Effector memory CD8-positive, alpha-beta T cell (primary cell): ENCODE measurements at regions not wholly inside any gene's neighbourhood (a gene's known extent, or its start where the extent isn't known, plus 50 kb on each side); places are given as distances from the start of the nearest gene placed in this dataset.

ENCODE experiments used
- ATAC-seq: fragments of 150-1000 bp; cut with Tn5 transposase; replicated peaks from 2 replicates; pipeline ENCODE4 v1.10.0; 2021; ENCODE audit warnings: mild to moderate bottlenecking, moderate library complexity
- DNase-seq, 3 experiments: peaks; one replicate each; pipeline ENCODE4 v3.0.0; 2021
- H3K27ac Mint-ChIP-seq, 2 donors: one replicate each; pipeline ENCODE4 v1.8.0; 2022; ENCODE audit warnings: mild to moderate bottlenecking in 2 of 2, mixed read lengths in 2 of 2, moderate library complexity in 2 of 2
- H3K27me3 Mint-ChIP-seq, 2 donors: one replicate each; pipeline ENCODE4 v1.8.0; 2022; ENCODE audit warnings: mixed read lengths in 2 of 2
- H3K36me3 Mint-ChIP-seq: one replicate; pipeline ENCODE4 v1.8.0; 2022; ENCODE audit warnings: mild to moderate bottlenecking, moderate library complexity, mixed read lengths; ENCODE audit not compliant: insufficient read depth
- H3K4me1 Mint-ChIP-seq, 2 donors: one replicate each; pipeline ENCODE4 v1.8.0; 2022; ENCODE audit warnings: low read depth in 2 of 2, mixed read lengths in 2 of 2
- H3K4me3 Mint-ChIP-seq, 2 donors: one replicate each; pipeline ENCODE4 v1.8.0; 2022; ENCODE audit warnings: mild to moderate bottlenecking in 2 of 2, mixed read lengths in 2 of 2, moderate library complexity in 2 of 2
- H3K9me3 Mint-ChIP-seq, 2 donors: one replicate each; pipeline ENCODE4 v1.8.0; 2022; ENCODE audit warnings: mixed read lengths in 2 of 2

DNA sequence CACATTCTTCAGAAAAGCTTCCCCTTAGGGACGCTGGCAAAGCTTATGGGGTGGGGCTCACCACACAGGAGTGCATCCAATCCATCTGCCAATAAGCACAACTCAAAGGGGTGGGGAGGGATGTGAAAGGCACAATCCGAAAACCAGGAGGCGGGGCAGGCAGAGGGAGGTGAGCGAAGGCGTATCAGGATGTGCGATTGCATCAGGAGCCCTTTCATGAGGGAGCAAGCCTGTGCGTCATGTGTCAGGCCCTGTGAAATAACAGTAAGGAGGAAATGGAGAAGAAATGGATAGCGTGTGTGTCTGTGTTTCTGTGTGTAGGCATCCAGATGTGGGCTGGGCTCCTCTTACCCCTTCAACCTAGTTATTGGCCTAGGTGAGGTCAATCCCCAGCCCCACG, 382.4 kb upstream of the CDH4 start:
- H3K4me1 Mint-ChIP-seq = no peaks in the 10 kb centered on the region
- H3K9me3 Mint-ChIP-seq = no peaks in the 10 kb centered on the region
- H3K27ac Mint-ChIP-seq = no peak overlapping the region
- H3K27me3 Mint-ChIP-seq = no peaks in the 10 kb centered on the region
- H3K4me3 Mint-ChIP-seq = no peak overlapping the region
- DNase-seq (no peak), ATAC-seq (no peak)
- H3K36me3 Mint-ChIP-seq = no peaks in the 10 kb centered on the region

DNA sequence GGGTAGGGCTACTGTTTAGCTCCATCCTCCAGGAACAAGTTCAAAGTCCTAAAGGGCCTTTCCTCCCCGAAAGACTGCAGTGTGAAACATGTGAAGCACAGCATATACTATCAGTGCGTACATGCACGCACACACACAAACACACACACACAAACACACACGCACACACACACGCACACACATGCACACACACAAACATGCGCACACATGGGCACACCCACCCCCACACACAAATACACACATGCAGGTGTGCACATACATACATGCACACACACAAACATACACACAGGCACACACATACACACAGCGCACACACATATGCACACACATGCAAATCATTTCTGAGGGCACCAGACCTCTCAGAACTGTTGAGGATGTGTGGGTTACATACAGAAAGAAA, 382.0 kb upstream of the CDH4 start:
- H3K27ac Mint-ChIP-seq = no peak overlapping the region
- no peaks in the 10 kb centered on the region for H3K4me1 Mint-ChIP-seq
- H3K4me3 Mint-ChIP-seq = no peak overlapping the region
- no peak for DNase-seq
- H3K27me3 Mint-ChIP-seq = no peaks in the 10 kb centered on the region
- H3K36me3 Mint-ChIP-seq = no peaks in the 10 kb centered on the region
- no peaks in the 10 kb centered on the region for H3K9me3 Mint-ChIP-seq
- no peak for ATAC-seq

DNA sequence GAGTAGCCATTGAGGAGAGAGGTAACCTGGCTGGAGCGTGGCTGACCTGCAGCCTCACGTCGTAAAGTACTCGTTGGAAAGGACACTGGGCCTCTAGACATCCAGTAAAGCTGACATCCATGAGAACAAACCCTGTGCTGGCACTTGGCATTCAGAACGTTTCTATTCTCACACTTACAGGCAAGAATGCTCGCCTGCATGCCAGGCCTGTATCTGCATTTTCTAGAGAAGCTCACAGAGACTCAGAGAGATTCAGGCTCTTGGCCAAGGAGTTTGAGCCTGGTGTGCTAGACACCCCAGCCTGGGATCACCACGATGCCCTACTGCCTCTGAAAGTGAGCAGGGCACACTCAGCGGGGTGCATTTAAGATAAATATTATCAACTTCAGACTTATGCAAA, 379.8 kb upstream of the CDH4 start:
- Mint-ChIP-seq H3K36me3 (peaks cover 4% of the 10 kb centered on the region), H3K4me1 (no peaks in the 10 kb centered on the region)
- ATAC-seq = no peak

DNA sequence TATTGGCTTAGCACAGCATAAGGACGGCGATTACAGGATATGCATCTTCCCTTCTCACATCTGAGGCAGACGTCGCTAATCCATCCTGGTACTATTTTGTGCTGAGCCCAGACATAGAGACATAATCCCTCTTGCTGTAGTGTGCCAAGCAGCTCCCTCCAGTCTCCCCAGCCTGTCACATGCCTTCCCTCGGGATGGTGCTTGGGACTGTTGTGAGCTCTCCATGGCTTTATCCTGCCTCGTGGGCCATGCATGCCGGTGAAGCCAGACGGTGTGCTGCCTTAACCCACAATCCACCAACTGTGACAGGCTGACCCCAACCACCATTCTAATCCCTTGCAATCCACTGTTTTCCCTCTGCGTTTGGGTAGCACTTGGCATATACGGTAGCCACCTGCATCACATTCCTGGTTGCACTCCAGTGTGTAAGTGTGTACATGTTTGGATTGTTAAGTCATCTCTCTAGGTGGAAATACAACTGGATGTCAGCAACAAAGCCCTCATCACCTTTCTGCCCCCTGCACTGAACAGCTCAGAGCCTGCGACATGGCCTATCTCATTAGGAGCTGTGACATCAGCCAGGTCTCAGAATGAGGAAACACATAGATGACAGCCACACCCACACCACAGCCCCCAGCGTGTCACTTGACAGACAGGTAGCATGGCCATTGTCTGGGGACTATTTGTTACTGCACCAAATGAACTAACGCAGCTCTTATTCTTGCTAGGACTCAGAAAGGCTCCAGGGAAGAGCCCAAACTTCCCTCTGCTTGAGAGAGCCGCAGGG, 374.8 kb upstream of the CDH4 start:
- Mint-ChIP-seq H3K27ac (no peak overlapping the region), H3K36me3 (peaks cover 4% of the 10 kb centered on the region), H3K27me3 (peaks cover 12 to 18% of the 10 kb centered on the region in 2 donors), H3K4me1 (no peaks in the 10 kb centered on the region), H3K9me3 (no peaks in the 10 kb centered on the region), H3K4me3 (no peak overlapping the region)
- DNase-seq = no peak
- no peak for ATAC-seq

More for the DNA sequence above, 379.8 kb upstream of the CDH4 start:
- H3K27ac Mint-ChIP-seq = no peak overlapping the region
- H3K27me3 Mint-ChIP-seq = peaks cover 6 to 13% of the 10 kb centered on the region in 2 donors
- H3K4me3 Mint-ChIP-seq = no peak overlapping the region
- DNase-seq = no peak
- H3K9me3 Mint-ChIP-seq = no peaks in the 10 kb centered on the region

DNA sequence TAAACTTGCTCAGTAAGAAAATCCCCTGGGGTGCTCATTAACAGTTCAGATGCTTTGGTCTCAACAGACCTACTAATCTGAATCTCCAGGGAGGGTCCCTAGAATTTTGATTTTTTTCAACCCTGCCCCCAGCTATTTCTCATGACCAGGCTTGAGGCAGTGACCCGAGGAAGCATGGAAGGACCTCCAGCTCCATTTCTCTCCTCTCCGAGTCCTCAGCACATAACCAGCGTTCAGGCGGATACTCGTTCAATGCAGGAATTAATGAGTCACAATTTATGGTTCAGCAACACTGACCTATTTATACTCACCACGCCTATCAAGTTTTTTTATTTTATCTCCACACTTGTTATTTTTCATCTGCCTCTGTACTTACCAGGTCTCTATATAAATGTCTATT, 369.2 kb upstream of the CDH4 start:
- no peak for ATAC-seq
- no peaks in the 10 kb centered on the region for H3K4me1 Mint-ChIP-seq
- H3K9me3 Mint-ChIP-seq = no peaks in the 10 kb centered on the region
- no peak overlapping the region for H3K4me3 Mint-ChIP-seq
- DNase-seq = no peak
- peaks cover 0 to 15% of the 10 kb centered on the region in 2 donors for H3K27me3 Mint-ChIP-seq
- H3K27ac Mint-ChIP-seq = no peak overlapping the region
- H3K36me3 Mint-ChIP-seq = no peaks in the 10 kb centered on the region

DNA sequence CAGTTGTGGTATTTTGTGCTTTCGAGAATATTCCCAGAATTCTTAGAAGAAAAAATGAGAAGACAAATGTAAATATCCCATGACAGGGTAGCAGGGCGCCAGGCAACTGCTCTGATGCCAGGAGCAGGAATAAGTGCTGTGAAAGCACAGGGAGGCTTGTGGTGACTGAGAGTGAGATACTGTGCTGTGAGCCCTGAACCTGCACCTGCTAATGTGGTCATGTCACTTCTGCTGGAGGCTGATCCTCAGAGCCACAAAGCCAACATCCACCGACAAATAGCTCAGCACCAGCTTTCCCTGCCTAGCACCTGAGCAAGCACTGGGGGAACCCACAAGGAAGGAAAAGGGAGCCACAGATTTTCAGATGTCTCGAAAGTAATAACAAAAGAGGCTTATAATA, 368.6 kb upstream of the CDH4 start:
- no peak overlapping the region for H3K27ac Mint-ChIP-seq
- no peaks in the 10 kb centered on the region for H3K9me3 Mint-ChIP-seq
- H3K4me1 Mint-ChIP-seq = no peaks in the 10 kb centered on the region
- H3K36me3 Mint-ChIP-seq = no peaks in the 10 kb centered on the region
- no peak for ATAC-seq
- H3K27me3 Mint-ChIP-seq = peaks cover 0 to 15% of the 10 kb centered on the region in 2 donors
- DNase-seq = no peak
- no peak overlapping the region for H3K4me3 Mint-ChIP-seq

DNA sequence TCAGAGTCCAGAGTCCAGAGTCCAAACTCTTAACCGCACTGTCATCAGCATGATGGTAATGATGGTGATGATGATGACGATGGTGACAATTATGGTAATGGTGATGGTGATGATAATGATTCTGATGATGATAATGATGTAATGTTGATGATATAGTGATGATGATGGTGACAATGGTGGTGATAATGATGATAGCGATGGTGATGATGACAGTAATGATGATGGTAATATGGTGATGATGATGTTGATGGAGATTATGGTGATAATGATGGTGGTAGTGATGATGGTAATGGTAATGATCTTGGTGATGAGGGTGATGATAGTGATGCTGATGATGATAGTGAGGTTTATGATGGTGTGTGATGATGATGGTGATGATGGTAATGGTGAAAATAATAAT, 367.8 kb upstream of the CDH4 start:
- Mint-ChIP-seq H3K9me3 (no peaks in the 10 kb centered on the region), H3K36me3 (no peaks in the 10 kb centered on the region), H3K4me1 (no peaks in the 10 kb centered on the region), H3K27me3 (peaks cover 0 to 15% of the 10 kb centered on the region in 2 donors), H3K27ac (no peak overlapping the region), H3K4me3 (no peak overlapping the region)
- ATAC-seq = no peak
- no peak for DNase-seq

DNA sequence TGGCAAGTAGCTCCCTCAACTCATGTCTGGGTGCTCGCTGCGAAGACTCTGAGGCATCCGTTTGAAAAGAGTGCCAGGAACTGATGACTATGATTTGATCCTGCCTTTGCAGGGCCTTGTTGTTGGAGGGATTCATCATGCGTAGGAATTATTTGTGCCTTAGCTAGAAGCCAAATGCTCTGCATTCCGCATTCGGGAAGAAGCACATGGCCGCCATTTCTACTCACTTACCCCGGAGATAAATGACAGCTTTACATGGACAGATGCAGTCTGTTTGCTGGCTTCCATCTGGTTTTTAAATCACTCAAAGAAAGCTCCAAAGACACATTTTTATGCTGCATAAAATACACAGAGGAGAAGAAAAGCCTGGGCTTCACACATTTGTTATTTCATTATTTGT, 363.3 kb upstream of the CDH4 start:
- Mint-ChIP-seq H3K9me3 (no peaks in the 10 kb centered on the region), H3K4me3 (no peak overlapping the region), H3K4me1 (no peaks in the 10 kb centered on the region), H3K27ac (no peak overlapping the region), H3K36me3 (no peaks in the 10 kb centered on the region), H3K27me3 (no peaks in the 10 kb centered on the region)
- ATAC-seq (no peak), DNase-seq (no peak)

DNA sequence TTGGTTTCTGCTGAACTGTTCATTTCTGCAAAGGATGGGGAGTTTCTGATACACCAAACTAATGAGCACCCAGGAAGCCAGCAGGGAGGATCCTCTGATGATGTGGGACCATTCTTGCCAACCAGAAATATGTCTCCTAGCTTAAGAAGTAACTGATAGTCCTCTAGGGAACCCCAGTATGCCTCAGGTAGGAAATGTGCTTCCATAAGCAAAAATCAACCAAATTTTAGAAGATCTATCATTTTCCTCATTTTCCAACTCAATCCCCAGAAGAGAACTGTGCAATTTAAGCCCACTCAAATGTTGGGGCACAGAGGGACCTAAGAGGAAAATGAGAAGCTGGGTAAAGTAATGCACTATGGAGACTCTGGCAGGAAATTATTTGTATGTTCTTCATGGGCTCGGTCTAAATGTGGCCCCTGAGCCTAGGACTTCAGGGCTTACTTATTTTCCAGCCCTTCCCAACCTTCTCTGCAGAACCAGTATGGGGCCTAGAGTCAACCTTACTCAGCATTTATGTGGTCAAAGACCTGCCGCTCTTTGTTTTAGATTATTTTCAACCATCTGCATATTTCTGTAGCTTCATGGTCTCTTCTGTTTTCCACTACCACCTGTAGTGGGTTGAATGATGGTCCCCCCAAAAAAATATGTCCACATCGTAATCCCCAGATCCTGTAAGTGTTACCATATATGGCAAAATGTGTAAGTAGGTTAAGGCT, 359.8 kb upstream of the CDH4 start:
- H3K9me3 Mint-ChIP-seq = no peaks in the 10 kb centered on the region
- ATAC-seq (no peak), DNase-seq (no peak)
- no peaks in the 10 kb centered on the region for H3K4me1 Mint-ChIP-seq
- H3K27me3 Mint-ChIP-seq = no peaks in the 10 kb centered on the region
- no peaks in the 10 kb centered on the region for H3K36me3 Mint-ChIP-seq
- no peak overlapping the region for H3K27ac Mint-ChIP-seq
- no peak overlapping the region for H3K4me3 Mint-ChIP-seq

DNA sequence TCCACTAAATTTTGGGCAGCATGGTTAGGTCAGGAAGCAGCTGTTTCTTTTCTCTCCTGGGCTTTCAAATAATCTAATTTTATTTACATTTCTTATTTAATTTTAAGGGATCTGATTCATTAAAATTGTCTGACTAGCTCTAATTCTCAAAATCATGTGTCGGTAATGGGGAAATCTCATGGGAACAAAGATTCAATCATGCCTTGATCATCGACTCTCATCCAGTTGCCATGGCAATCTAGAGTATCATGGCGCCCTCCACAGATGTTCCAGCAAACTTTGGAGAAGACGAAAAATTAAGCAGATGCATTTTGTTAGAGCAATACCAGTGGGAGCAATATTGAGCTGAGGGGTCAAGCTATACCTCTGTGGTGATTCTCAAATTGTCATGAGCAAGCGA, 358.0 kb upstream of the CDH4 start:
- H3K4me3 Mint-ChIP-seq = no peak overlapping the region
- no peak overlapping the region for H3K27ac Mint-ChIP-seq
- no peak for DNase-seq
- no peak for ATAC-seq
- H3K36me3 Mint-ChIP-seq = no peaks in the 10 kb centered on the region
- H3K27me3 Mint-ChIP-seq = no peaks in the 10 kb centered on the region
- no peaks in the 10 kb centered on the region for H3K4me1 Mint-ChIP-seq
- no peaks in the 10 kb centered on the region for H3K9me3 Mint-ChIP-seq

DNA sequence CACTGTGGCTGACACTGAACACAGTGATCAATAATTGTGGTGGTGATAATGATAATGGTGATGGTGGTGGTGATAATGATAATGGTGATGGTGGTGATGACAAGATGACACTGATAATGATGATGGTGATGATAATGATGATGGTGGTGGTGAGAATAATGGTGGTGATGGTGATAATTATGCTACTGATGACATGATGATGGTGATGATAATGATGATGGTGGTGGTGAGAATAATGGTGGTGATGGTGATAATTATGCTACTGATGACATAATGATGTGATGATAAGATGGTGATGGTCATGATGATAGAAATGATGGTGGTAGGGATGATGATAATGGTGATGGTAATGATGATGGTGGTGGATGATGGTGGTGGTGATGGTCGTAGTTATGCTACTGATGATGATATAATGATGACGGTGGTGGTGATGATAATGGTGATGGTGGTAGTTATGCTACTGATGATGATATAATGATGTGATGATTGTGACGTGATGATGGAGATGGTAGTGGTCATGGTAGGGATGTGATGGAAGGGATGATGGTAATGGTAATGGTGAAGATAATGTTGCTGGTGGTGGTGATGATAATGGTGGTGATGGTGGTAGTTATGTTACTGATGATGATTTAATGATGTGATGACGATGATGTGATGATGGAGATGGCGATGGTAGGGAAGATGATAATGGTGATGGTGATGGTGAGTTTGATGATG, 356.5 kb upstream of the CDH4 start:
- Mint-ChIP-seq H3K27ac (no peak overlapping the region), H3K4me3 (no peak overlapping the region), H3K36me3 (no peaks in the 10 kb centered on the region), H3K4me1 (no peaks in the 10 kb centered on the region), H3K27me3 (no peaks in the 10 kb centered on the region), H3K9me3 (no peaks in the 10 kb centered on the region)
- ATAC-seq (no peak), DNase-seq (no peak)

DNA sequence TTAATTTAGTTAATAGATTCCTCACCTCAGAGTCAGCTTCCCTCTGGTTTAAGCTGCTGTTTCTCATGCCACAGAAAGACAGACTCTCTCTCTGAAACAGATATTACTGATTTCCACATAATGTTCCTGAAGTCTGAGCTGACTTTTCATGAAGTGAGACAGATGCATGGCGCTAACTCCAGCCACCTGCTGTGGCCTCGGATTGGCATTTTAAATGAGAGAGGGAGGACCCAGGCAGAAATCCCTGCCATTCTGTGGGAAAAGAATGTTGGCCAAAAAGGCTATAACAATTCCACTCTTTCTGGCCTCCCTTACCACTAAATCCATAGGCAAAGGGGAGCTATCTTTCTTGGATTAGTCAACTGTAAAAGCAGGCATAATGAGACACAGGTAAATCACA, 354.1 kb upstream of the CDH4 start:
- Mint-ChIP-seq H3K4me1 (no peaks in the 10 kb centered on the region), H3K4me3 (no peak overlapping the region), H3K27me3 (no peaks in the 10 kb centered on the region), H3K36me3 (no peaks in the 10 kb centered on the region), H3K9me3 (peaks cover 2 to 5% of the 10 kb centered on the region in 2 donors), H3K27ac (no peak overlapping the region)
- no peak for ATAC-seq
- no peak for DNase-seq

DNA sequence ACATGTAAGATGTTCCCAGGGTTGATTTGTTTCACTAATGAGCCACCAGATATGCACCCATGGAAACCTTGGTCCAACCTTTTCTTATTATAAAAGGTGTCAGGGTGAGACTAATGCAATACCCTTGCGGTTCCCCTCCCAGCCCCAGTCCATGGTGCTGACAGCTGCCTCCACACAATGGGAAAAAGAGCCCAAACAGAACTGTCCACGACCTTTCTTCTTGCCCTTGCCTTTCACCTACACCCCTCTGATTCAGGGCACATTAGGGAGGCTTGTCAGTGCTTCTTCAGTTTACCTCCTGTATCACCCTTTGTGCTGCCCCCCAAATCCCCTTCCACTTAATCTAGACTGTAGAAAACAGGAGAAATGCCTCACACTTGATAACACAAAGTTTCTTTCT, 352.7 kb upstream of the CDH4 start:
- H3K4me3 Mint-ChIP-seq = no peak overlapping the region
- ATAC-seq = no peak

DNA sequence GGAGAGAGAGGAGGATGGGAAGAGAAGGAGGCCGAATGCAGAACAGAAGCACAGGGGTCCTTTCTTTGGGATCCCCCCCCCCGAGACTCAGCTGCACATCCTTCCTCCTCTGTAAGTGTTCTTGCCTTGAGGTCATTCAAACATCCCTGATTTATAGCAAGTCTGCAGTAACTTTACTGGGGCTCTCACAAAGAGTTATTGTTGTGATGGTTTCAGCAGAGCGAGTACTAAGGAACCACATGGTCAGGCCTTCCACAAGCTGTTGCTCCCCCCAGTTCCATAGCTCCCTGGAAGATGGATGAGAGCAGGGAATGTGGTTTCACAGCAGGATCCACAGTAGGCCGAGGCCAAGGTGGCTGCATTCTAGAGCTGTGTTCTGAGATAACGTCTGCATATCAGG, 351.4 kb upstream of the CDH4 start:
- DNase-seq = no peak
- Mint-ChIP-seq H3K4me1 (no peaks in the 10 kb centered on the region), H3K36me3 (no peaks in the 10 kb centered on the region)

More for the DNA sequence above, 352.7 kb upstream of the CDH4 start:
- Mint-ChIP-seq H3K9me3 (peaks cover 2 to 5% of the 10 kb centered on the region in 2 donors), H3K4me1 (no peaks in the 10 kb centered on the region), H3K27me3 (no peaks in the 10 kb centered on the region), H3K27ac (no peak overlapping the region), H3K36me3 (no peaks in the 10 kb centered on the region)
- no peak for DNase-seq

More for the DNA sequence above, 351.4 kb upstream of the CDH4 start:
- Mint-ChIP-seq H3K4me3 (no peak overlapping the region), H3K27ac (no peak overlapping the region), H3K9me3 (peaks cover 2 to 5% of the 10 kb centered on the region in 2 donors), H3K27me3 (no peaks in the 10 kb centered on the region)
- ATAC-seq = no peak
